WTC11 (cell line): ENCODE measurements at regions not wholly inside any gene's neighbourhood (a gene's known extent, or its start where the extent isn't known, plus 50 kb on each side); places are given as distances from the start of the nearest gene placed in this dataset.

ENCODE experiments used
- ATAC-seq: fragments of 200-7000 bp; cut with Tn5 transposase; 2 replicates; pipeline ENCODE4 v1.10.0; 2021; ENCODE audit warnings: mild to moderate bottlenecking, moderate library complexity
- CTCF ChIA-PET: fragments of 300-600 bp; sonication (Branson Sonifier 250); formaldehyde crosslinking; loops from one replicate; lab custom pipeline; 2021; ENCODE audit warnings: antibody characterized with exemption; lab: Charles Lee
- POLR2A ChIA-PET: fragments of 350-600 bp; sonication (Branson Sonifier 250); formaldehyde crosslinking; loops from one replicate; lab custom pipeline; 2021; ENCODE audit warnings: antibody characterized with exemption; lab: Charles Lee
- DNase-seq: peaks from one replicate; pipeline ENCODE4 v3.0.0; 2021; ENCODE audit warnings: low spot score
- H3K27ac Mint-ChIP-seq: 2 replicates; pipeline ENCODE4 v1.8.0; 2021; ENCODE audit warnings: mixed read lengths
- H3K27me3 Mint-ChIP-seq: 2 replicates; pipeline ENCODE4 v1.8.0; 2021; ENCODE audit warnings: low read depth, mild to moderate bottlenecking, moderate library complexity, mixed read lengths
- H3K36me3 Mint-ChIP-seq: 2 replicates; pipeline ENCODE4 v1.8.0; 2021; ENCODE audit warnings: mixed read lengths
- H3K4me1 Mint-ChIP-seq: 2 replicates; pipeline ENCODE4 v1.8.0; 2022; ENCODE audit warnings: mixed read lengths
- H3K4me3 Mint-ChIP-seq: 2 replicates; pipeline ENCODE4 v1.8.0; 2021; ENCODE audit warnings: mild to moderate bottlenecking, moderate library complexity, mixed read lengths
- H3K9me3 Mint-ChIP-seq: 2 replicates; pipeline ENCODE4 v1.8.0; 2021; ENCODE audit warnings: mixed read lengths
- AR ChIP-seq: fragments of 250-450 bp; sonication (Bioruptor Pico); IDR thresholded peaks from 2 replicates; pipeline ENCODE4 v1.9.0; 2021; ENCODE audit warnings: mild to moderate bottlenecking
- ARID4B ChIP-seq: sonication (generic); formaldehyde crosslinking; IDR thresholded peaks from 2 replicates; pipeline ENCODE4 v1.8.0; 2023; ENCODE audit warnings: missing genetic modification reagents, mild to moderate bottlenecking, borderline replicate concordance
- ATF1 ChIP-seq: sonication (generic); formaldehyde crosslinking; IDR thresholded peaks from 2 replicates; pipeline ENCODE4 v1.8.1; 2023; ENCODE audit warnings: mild to moderate bottlenecking, moderate library complexity, missing genetic modification reagents
- CBFB ChIP-seq: sonication (generic); formaldehyde crosslinking; IDR thresholded peaks from 2 replicates; pipeline ENCODE4 v1.8.1; 2022; ENCODE audit warnings: mild to moderate bottlenecking, low read depth, missing genetic modification reagents
- FOXP1 ChIP-seq: sonication (generic); formaldehyde crosslinking; IDR thresholded peaks from 2 replicates; pipeline ENCODE4 v1.8.0; 2022; ENCODE audit warnings: missing genetic modification reagents, mild to moderate bottlenecking, moderate library complexity, borderline replicate concordance
- GTF2I ChIP-seq: fragments of 250-450 bp; sonication (Bioruptor Pico); conservative IDR thresholded peaks from 2 replicates; pipeline ENCODE4 v1.4.0; 2021; ENCODE audit warnings: mild to moderate bottlenecking
- HMGA2 ChIP-seq: fragments of 250-450 bp; sonication (Bioruptor Pico); IDR thresholded peaks from 2 replicates; pipeline ENCODE4 v1.4.0; 2021; ENCODE audit warnings: mild to moderate bottlenecking, moderate library complexity
- IRF2 ChIP-seq: sonication (generic); formaldehyde crosslinking; IDR thresholded peaks from 2 replicates; pipeline ENCODE4 v1.8.0; 2022; ENCODE audit warnings: low read depth, missing genetic modification reagents, borderline replicate concordance
- NFE2L1 ChIP-seq: sonication (generic); formaldehyde crosslinking; IDR thresholded peaks from 2 replicates; pipeline ENCODE4 v1.8.1; 2023; ENCODE audit warnings: missing genetic modification reagents
- NR2C2 ChIP-seq: sonication (generic); formaldehyde crosslinking; IDR thresholded peaks from 2 replicates; pipeline ENCODE4 v1.8.0; 2022; ENCODE audit warnings: mild to moderate bottlenecking, missing genetic modification reagents
- SMAD3 ChIP-seq: sonication (generic); formaldehyde crosslinking; IDR thresholded peaks from 2 replicates; pipeline ENCODE4 v1.8.0; 2022; ENCODE audit warnings: missing genetic modification reagents, mild to moderate bottlenecking, borderline replicate concordance
- SP1 ChIP-seq: sonication (generic); formaldehyde crosslinking; conservative IDR thresholded peaks from 2 replicates; pipeline ENCODE4 v1.8.1; 2022; ENCODE audit warnings: missing genetic modification reagents
- ZMAT4 ChIP-seq: fragments of 250-450 bp; sonication (Bioruptor Pico); IDR thresholded peaks from 2 replicates; pipeline ENCODE4 v1.9.0; 2021; ENCODE audit warnings: mild to moderate bottlenecking
- ZNF121 ChIP-seq: sonication (generic); formaldehyde crosslinking; IDR thresholded peaks from 2 replicates; pipeline ENCODE4 v1.8.0; 2023; ENCODE audit warnings: missing genetic modification reagents
- ZNF263 ChIP-seq: sonication (generic); formaldehyde crosslinking; IDR thresholded peaks from 2 replicates; pipeline ENCODE4 v1.8.1; 2022; ENCODE audit warnings: low read depth, mild to moderate bottlenecking, moderate library complexity, missing genetic modification reagents
- ZNF423 ChIP-seq: fragments of 250-450 bp; sonication (Bioruptor Pico); IDR thresholded peaks from 2 replicates; pipeline ENCODE4 v2.1.2; 2022; ENCODE audit warnings: mild to moderate bottlenecking, moderate library complexity
- ZNF532 ChIP-seq: fragments of 250-450 bp; sonication (Bioruptor Pico); IDR thresholded peaks from 2 replicates; pipeline ENCODE4 v1.9.0; 2021; ENCODE audit warnings: mild to moderate bottlenecking, borderline replicate concordance
- TF ChIP-seq, protein P1 (sequence below): sonication (generic); formaldehyde crosslinking; IDR thresholded peaks from 2 replicates; pipeline ENCODE4 v1.8.0; 2023; ENCODE audit warnings: missing genetic modification reagents
- TF ChIP-seq, protein P2 (sequence below): fragments of 200-600 bp; IDR thresholded peaks from 2 replicates; pipeline ENCODE4 v1.8.0; 2022; ENCODE audit warnings: antibody characterized with exemption
- TF ChIP-seq, protein P3 (sequence below): sonication (generic); formaldehyde crosslinking; IDR thresholded peaks from 2 replicates; pipeline ENCODE4 v1.8.0; 2022; ENCODE audit warnings: mild to moderate bottlenecking, missing genetic modification reagents

- Mint-ChIP-seq H3K9me3 (peaks cover 21% of the 10 kb centered on the region), H3K36me3 (no peaks in the 10 kb centered on the region), H3K4me1 (peaks cover 10% of the 10 kb centered on the region), H3K27me3 (no peaks in the 10 kb centered on the region), H3K27ac (no peak overlapping the region), H3K4me3 (no peak overlapping the region)
- TF ChIP-seq NR2C2 (CRISPR knock-in tag), result no peak
- TF ChIP-seq ZNF121, result no peak
- no peak for TF ChIP-seq IRF2
- TF ChIP-seq ARID4B (CRISPR knock-in tag), result no peak
- TF ChIP-seq SMAD3 (CRISPR knock-in tag), result no peak
- no peak for TF ChIP-seq ZMAT4 (CRISPR knock-in tag)
- TF ChIP-seq, protein P1, sequence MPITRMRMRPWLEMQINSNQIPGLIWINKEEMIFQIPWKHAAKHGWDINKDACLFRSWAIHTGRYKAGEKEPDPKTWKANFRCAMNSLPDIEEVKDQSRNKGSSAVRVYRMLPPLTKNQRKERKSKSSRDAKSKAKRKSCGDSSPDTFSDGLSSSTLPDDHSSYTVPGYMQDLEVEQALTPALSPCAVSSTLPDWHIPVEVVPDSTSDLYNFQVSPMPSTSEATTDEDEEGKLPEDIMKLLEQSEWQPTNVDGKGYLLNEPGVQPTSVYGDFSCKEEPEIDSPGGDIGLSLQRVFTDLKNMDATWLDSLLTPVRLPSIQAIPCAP (CRISPR knock-in tag), result no peak
- TF ChIP-seq ATF1, result no peak
- no peak for TF ChIP-seq HMGA2
- no peak for TF ChIP-seq NFE2L1
- TF ChIP-seq AR, result no peak
- ChIA-PET CTCF (interaction anchor here (1.0 kb wide), 1 partner anchor 26 kb away, joined by 3 read pairs; no protein-coding TSS in a partner anchor), POLR2A (no interaction called here)
- ATAC-seq (no peak), DNase-seq (no peak)
Observed at GRCh38 chr19:30319411-30319810, 52.8 kb upstream of the ZNF536 start.

DNA sequence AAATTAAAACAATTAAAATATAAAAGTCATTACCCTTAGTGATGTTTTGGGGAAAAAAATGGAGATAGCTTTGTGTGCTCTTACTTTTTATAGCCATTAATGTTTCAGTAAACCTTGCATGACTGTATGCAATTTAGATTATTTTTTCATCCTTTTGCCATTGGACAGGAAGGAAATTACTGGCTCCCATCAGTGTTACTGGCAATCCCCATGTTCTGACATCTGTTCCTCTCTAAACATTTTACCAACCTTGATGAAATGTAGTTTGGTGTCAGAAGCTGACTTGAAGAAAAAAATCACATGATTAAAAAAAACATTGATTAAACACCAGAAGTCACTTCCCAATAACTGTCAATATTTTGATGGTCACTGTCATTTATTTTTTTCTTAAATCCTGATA is 52.3 kb upstream of the ZNF536 start:
- H3K27ac Mint-ChIP-seq, result no peak overlapping the region
- no peak for DNase-seq
- ATAC-seq, result no peak
- H3K27me3 Mint-ChIP-seq, result no peaks in the 10 kb centered on the region
- H3K9me3 Mint-ChIP-seq, result peaks cover 25% of the 10 kb centered on the region
- ChIA-PET POLR2A (no interaction called here), CTCF (interaction anchor here (1.0 kb wide), 1 partner anchor 26 kb away, joined by 3 read pairs; no protein-coding TSS in a partner anchor)
- H3K4me3 Mint-ChIP-seq, result no peak overlapping the region
- H3K36me3 Mint-ChIP-seq, result no peaks in the 10 kb centered on the region
- H3K4me1 Mint-ChIP-seq, result peaks cover 9% of the 10 kb centered on the region
- TF ChIP-seq GTF2I (CRISPR knock-in tag) (no peak), HMGA2 (no peak), CBFB (CRISPR knock-in tag) (no peak), ZNF532 (CRISPR knock-in tag) (no peak), ZNF423 (CRISPR knock-in tag) (no peak), FOXP1 (CRISPR knock-in tag) (no peak), ATF1 (no peak), SMAD3 (CRISPR knock-in tag) (no peak), SP1 (CRISPR knock-in tag) (no peak), ZNF263 (CRISPR knock-in tag) (no peak)
- TF ChIP-seq, protein P2, sequence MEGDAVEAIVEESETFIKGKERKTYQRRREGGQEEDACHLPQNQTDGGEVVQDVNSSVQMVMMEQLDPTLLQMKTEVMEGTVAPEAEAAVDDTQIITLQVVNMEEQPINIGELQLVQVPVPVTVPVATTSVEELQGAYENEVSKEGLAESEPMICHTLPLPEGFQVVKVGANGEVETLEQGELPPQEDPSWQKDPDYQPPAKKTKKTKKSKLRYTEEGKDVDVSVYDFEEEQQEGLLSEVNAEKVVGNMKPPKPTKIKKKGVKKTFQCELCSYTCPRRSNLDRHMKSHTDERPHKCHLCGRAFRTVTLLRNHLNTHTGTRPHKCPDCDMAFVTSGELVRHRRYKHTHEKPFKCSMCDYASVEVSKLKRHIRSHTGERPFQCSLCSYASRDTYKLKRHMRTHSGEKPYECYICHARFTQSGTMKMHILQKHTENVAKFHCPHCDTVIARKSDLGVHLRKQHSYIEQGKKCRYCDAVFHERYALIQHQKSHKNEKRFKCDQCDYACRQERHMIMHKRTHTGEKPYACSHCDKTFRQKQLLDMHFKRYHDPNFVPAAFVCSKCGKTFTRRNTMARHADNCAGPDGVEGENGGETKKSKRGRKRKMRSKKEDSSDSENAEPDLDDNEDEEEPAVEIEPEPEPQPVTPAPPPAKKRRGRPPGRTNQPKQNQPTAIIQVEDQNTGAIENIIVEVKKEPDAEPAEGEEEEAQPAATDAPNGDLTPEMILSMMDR, result no peak
- TF ChIP-seq, protein P3, sequence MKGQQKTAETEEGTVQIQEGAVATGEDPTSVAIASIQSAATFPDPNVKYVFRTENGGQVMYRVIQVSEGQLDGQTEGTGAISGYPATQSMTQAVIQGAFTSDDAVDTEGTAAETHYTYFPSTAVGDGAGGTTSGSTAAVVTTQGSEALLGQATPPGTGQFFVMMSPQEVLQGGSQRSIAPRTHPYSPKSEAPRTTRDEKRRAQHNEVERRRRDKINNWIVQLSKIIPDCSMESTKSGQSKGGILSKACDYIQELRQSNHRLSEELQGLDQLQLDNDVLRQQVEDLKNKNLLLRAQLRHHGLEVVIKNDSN (CRISPR knock-in tag), result no peak
